ENCODE measurements at regions not wholly inside any gene's neighbourhood (a gene's known extent, or its start where the extent isn't known, plus 50 kb on each side); places are given as distances from the start of the nearest gene placed in this dataset.

DNA sequence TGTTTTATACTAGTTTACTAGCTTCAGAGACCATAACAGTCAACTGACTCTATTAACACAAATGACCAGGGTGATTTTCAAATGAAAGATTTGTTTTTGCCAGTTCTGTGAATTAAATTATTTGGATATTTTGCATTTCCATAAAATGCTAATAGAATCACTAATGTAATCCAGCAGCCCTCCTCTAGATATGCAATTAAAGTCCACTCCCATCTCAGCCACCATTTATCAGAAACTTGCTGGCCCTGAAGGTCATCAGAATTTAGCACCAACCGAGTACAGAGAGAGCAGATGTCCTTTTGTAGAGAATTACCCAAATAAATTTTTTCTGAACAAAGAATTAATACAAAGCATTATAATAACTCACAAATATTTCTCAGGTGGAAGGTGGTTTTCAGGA lies 531.1 kb upstream of the SLIT2 start:
- DNase-seq (ENCODE audit: low read depth), result no peak

- no peak for DNase-seq (ENCODE audit: low read depth)
Observed at GRCh38 chr4:19720190-19720589, 531.5 kb upstream of the SLIT2 start.

DNA sequence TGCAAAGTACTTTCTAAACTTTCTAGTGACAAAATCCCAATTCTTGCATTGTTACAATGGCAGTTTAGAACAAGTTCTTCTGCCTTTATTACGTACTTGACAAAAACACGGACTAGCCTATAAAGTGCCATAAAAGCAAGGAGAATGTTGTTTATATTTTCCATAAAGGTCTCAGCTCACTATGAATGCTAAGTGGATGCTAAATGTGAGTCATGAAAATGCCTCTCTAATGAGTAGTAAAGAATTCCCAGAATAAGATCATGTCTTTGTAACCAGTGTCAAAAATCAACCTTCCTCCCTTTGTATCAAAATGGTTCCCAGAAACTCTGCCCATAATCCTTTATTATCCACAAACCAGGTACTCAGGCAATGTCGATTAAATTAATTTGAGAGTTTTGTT lies 539.8 kb upstream of the SLIT2 start:
- no peak for DNase-seq (ENCODE audit: low read depth)

- no peak for DNase-seq (ENCODE audit: low read depth)
Observed at GRCh38 chr4:19707876-19708275, 543.8 kb upstream of the SLIT2 start.

DNA sequence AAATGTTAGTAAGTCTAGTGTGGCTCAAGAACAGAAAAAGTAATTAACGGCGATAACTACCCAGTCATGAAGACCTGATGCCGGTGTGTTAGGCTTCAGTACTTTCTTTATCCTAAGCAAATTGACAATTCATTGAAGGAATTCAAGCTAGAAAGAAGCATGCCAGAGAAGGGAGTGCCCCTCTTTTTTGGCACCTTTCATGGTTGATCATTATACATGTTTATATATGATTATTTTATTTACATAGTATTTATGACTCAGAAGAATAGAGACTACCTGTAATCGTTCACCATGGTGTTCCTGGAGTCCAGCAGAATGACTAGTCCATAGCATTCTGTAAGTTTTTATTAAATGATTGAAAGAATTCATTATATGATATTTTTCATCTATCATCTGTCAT lies 548.3 kb upstream of the SLIT2 start:
- DNase-seq (ENCODE audit: low read depth), result no peak

GRCh38 chr4:19700992-19701391 lies 550.7 kb upstream of the SLIT2 start:
- DNase-seq (ENCODE audit: low read depth), result no peak

DNA sequence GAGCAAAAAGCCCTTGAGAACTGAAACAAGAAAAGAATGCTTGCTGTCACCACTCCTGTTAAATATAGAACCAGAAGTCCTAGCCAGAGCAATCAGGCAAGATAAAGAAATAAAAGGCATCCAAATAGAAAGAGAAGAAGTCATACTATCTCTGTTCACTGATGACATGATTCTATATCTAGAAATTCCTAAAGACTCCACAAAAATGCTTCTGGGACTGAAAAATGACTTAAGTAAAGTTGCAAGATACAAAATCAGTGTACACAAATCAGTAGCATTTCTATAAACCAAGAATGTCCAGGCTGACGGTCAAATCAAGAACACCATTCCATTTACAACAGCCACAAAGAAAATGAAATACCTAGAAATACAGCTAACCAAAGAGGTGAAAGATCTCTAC lies 552.7 kb upstream of the SLIT2 start:
- no peak for DNase-seq (ENCODE audit: low read depth)

DNA sequence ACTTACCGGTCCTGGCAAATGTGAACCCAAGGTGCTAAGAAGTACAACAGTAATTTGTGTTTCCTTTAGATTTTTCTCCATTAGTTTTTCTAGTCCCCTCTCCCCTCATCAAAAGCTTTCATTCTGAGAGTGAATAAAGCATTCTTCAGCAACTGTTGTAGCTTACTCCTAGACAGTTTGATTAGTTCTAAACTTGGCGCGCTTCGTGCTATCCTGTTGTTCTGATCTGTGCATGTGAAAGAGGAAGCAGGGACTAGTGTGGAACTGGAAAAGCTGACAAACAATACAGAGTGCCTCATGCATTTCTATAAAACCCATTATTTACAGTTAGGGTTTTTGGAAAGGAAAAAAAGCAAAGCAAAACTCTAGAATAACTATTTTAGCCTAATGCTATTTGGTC lies 556.9 kb upstream of the SLIT2 start:
- no peak for DNase-seq (ENCODE audit: low read depth)

DNA sequence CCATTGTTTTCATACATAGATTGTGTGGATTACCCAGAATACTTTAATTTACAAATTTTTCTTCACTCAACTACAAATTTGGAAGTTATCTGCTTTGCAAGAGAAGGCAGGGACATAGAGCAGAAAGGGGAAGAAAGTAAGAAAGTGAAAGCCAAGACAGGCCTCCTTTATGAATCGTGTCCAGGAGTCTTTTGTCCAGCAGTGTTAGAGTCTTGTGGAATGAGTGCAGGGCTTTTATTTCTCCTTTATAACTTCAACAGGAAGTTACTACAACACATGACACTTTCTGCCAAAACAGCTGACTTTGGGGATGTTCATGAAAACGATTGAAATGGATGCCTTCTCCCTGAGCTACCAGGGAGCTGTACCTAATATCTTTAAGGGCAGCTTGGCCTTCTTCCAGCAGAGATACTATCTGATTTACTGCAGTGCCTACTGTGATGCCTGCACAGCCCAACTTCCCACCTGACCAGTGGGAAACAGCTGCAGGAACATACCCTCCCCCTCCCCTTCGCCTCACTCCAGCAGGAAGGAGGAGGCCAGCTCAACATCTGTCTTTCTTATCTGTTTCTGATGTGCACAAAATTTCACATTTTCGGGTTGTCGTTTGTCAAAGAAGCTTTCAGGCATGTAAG lies 557.7 kb upstream of the SLIT2 start:
- no peak for DNase-seq (ENCODE audit: low read depth)

DNA sequence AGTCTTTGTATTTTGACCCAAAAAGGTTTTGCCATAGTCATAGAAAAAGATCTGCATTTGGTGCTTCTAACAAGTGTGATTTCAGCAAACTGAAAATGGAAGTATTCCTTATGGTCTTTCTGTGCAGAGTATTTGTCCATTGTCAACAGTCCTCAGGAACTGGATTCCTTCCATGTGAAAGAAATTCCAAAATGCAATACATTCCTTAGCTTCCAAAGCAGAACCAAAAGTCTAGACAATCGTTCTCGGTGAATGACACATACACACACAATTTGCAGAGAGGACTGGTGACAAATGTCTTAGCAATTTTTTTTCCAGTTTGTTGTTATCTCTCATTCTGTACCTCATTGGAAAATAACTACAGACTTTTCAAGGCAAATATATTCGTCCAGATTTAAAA lies 562.2 kb upstream of the SLIT2 start:
- no peak for DNase-seq (ENCODE audit: low read depth)

GRCh38 chr4:19686456-19686855 lies 565.2 kb upstream of the SLIT2 start:
- DNase-seq (ENCODE audit: low read depth), result no peak

- no peak for DNase-seq (ENCODE audit: low read depth)
Observed at GRCh38 chr4:19684084-19684483, 567.6 kb upstream of the SLIT2 start.

DNA sequence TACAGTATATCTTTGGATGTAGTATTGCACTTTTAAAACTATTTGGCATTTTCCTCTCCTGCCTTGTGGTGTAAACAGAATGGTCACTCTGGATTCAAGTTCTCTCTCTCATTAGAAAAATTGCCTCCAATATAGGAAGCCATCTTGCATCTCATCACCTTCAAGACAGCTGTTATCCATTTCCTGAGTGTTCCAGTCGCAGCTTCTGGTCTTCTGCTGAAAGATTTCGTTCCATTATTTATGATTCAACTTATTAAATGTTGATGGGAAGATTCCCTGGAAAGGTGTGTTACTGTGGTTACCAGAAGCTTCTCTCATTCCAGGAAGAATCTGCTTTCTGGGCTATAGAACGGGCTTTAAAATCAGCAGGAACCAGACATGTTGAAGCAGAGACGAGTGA lies 568.3 kb upstream of the SLIT2 start:
- no peak for DNase-seq (ENCODE audit: low read depth)

GRCh38 chr4:19677211-19677610 lies 574.5 kb upstream of the SLIT2 start:
- no peak for DNase-seq (ENCODE audit: low read depth)

- no peak for DNase-seq (ENCODE audit: low read depth)
Observed at GRCh38 chr4:19675172-19675811, 576.4 kb upstream of the SLIT2 start.

GRCh38 chr4:19659101-19659500 lies 592.6 kb upstream of the SLIT2 start:
- DNase-seq (ENCODE audit: low read depth), result no peak

DNA sequence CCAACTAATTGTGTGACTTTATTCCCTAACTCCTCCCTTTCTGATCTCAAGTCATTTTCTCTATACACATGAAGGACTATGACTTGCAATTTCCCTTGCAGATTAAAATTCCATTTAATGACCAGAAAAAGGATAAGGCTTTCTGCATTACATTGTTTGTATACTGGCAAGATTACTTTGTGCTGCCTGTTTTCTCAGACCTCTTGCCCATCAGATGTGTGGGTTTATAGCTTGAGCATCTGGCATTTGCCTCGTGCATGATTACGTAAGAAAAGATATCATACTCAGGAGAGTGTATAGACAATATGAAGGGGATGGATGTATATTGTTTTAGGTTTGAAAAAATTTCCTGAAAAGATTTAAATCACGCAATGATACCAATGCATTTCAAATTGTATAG lies 593.8 kb upstream of the SLIT2 start:
- no peak for DNase-seq (ENCODE audit: low read depth)

DNA sequence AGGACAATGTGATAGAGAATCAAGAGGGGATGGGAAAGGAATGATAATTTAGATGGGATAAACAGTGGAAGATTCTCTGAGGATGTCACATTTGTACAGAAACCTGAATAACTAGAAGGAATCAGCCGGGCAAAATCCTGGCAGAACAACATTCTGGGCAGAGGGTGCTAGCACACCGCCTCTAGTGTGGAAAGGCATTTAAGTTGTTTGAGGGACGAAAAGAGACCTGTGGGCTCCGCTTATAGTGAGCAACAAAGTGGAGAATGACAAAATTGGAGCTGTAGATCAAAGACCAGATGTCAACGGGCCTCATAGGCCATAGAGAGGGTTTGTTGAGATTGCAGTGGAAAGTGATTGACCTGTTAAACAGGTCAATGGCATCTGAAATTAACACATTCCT lies 596.0 kb upstream of the SLIT2 start:
- DNase-seq (ENCODE audit: low read depth), result no peak

DNA sequence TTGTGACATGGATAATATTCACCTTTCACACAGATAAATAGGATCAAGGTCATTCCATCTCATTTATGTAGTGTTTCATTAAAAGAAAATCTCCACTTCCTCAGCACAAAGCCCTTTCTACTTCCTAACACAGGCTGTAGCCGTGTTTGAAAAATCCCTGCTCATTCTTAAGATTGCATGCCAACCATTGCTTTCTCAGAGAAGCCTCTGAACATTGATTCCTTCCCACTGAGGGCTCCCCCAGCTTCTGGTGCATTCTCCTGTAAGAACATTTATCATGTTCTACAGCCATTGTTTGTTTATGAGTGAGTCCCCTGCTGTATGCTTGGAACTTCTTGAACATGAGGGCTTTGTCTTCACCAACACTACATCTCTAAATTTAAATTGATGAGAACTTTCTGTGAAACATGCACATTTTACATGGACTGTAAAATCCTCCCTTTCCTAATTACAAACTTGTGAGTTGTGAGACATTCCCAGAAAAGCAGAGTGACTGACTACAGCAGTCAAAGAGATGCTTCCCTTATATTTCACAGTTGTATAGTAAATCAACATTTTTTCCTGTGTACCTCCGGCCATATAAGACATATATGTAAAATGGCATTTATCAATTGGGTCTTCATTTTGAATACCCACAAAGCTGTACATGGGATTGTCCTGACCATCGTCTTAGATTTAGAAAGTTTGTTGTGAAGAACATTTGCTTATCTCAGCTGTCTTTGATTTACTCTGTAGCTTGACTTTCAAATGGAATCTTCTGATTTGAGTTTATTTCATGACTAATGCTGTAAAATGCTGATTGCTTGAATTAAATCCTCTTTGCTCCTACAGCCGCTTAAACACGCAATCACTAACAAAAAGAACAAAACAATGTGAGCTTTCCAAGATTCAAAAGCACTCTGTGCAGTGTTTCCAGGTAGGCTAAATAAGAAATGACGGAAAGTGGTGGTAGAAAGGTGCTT lies 600.5 kb upstream of the SLIT2 start:
- DNase-seq (ENCODE audit: low read depth), result no peak

DNA sequence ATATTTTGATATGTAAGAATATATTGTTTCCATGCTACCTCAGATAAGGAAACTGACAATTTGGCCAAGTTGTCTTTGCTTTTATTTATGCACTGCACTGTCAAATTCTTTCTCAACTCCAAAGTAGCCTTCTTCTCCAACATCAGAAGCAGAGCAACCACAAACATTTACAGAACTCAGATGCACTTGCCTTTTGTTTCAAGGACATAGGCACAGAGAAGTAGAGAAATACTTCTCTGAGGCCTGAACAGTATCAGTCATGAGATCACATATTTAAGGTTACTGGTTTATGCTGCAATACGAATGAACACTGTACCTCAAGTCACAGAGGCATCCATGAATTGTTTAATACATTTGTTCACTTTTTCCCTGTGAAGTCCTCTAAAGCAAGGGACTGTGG lies 606.1 kb upstream of the SLIT2 start:
- DNase-seq (ENCODE audit: low read depth), result no peak

DNA sequence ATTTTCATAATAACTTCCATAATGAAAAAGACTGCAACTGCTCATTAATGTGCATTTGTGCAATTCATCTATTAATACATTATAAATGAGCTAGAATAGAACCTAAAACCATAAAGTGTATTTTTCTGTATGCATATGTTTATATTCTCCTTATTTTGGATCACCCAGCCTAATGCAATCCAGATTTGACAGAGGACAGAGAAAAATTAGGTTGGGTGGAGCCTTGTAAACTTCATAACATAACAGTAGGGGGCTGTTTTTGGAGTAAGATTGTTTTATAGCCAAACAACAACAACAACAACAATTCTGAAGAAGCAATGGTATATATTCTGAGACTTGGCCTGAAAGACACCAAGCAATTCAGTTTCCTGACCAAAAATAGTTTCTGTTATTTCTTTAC lies 615.3 kb upstream of the SLIT2 start:
- no peak for DNase-seq (ENCODE audit: low read depth)

- DNase-seq (ENCODE audit: low read depth), result no peak
Observed at GRCh38 chr4:19631814-19632213, 619.9 kb upstream of the SLIT2 start.

DNA sequence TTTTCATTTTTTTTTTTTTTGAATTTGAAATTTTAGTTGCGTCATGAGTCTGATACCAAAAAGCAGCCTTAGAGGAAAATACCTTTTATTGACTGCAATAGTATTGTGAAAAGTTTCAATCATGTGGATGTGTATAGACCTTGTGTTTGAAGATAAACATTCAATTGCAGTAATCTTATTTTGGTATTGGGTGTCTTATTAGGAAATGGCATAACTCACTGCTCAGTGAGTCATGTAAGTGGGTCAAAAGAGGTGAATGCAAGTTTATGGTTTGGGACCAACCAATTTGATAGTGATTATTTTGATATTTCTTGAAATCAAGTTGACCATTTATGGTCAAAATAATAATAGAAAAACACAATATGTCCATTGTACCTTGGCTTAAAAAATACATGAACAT lies 627.8 kb upstream of the SLIT2 start:
- no peak for DNase-seq (ENCODE audit: low read depth)
